ENCODE measurements at regions not wholly inside any gene's neighbourhood (a gene's known extent, or its start where the extent isn't known, plus 50 kb on each side); places are given as distances from the start of the nearest gene placed in this dataset.

DNA sequence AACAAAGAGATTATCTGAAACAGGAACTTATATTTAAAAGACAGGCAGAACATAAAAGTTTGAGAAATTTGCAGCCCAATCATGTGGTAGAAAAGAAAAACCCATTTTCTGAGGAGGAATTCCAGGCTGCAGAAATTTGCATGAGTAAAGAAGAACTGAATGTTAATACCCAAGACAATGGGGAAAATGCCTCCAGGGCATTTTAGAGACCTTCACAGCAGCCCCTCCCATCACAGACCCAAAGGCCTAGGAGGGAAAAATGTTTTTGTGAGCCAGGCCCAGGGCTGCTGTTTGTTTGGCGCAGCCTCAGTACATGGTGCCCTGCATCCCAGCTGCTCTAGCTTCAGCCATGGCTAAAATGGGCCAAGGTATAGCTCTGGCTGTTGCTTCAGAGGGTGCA is 554.3 kb upstream of the CHRM3 start:
- ATAC-seq (no peak), DNase-seq (ENCODE audit: low read depth in 1 of 2, low spot score in 1 of 2) (no peak), FAIRE-seq (no peak)
- TF ChIP-seq, protein P1, sequence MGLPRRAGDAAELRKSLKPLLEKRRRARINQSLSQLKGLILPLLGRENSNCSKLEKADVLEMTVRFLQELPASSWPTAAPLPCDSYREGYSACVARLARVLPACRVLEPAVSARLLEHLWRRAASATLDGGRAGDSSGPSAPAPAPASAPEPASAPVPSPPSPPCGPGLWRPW (IDR thresholded peaks at IDR 0.05), result no peak
- TF ChIP-seq, protein P2, sequence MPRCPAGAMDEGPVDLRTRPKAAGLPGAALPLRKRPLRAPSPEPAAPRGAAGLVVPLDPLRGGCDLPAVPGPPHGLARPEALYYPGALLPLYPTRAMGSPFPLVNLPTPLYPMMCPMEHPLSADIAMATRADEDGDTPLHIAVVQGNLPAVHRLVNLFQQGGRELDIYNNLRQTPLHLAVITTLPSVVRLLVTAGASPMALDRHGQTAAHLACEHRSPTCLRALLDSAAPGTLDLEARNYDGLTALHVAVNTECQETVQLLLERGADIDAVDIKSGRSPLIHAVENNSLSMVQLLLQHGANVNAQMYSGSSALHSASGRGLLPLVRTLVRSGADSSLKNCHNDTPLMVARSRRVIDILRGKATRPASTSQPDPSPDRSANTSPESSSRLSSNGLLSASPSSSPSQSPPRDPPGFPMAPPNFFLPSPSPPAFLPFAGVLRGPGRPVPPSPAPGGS (IDR thresholded peaks at IDR 0.05), result no peak
- TF ChIP-seq CBX2 (IDR thresholded peaks at IDR 0.05; ENCODE audit: borderline replicate concordance, low read depth), result no peak
- no peak for TF ChIP-seq EHF (CRISPR knock-in tag; IDR thresholded peaks at IDR 0.05)
- TF ChIP-seq ZNF302 (CRISPR knock-in tag; IDR thresholded peaks at IDR 0.05), result no peak
- no peak for TF ChIP-seq KDM1A (IDR thresholded peaks at IDR 0.05; ENCODE audit: low read depth)
- TF ChIP-seq FOSL2 (IDR thresholded peaks at IDR 0.05), result no peak
- no peak for TF ChIP-seq FOSL2 (CRISPR knock-in tag; IDR thresholded peaks at IDR 0.05)
- no peak for TF ChIP-seq EHMT2 (IDR thresholded peaks at IDR 0.05; ENCODE audit: low read depth)
- TF ChIP-seq BHLHE40 (IDR thresholded peaks at IDR 0.05; ENCODE audit: low read depth, low read length), result no peak
- TF ChIP-seq NPAS2 (CRISPR knock-in tag; IDR thresholded peaks at IDR 0.05; ENCODE audit: borderline replicate concordance), result no peak
- no peak for TF ChIP-seq SMC3 (IDR thresholded peaks at IDR 0.05)
- Histone ChIP-seq H3K27ac (no peak overlapping the region), H3K4me1 (no peaks in the 10 kb centered on the region), H3K9me3 (no peaks in the 10 kb centered on the region; the same call in 2 of the 3 replicates), H3K4me2 (no peak overlapping the region), H3K4me3 (no peak overlapping the region)
- CTCF ChIA-PET, result no interaction called here
- 0% methylated on average over 1 of the region's 1 CpG for WGBS (ENCODE audit: missing lambda C conversion rate)
- POLR2A ChIA-PET, result no interaction called here

DNA sequence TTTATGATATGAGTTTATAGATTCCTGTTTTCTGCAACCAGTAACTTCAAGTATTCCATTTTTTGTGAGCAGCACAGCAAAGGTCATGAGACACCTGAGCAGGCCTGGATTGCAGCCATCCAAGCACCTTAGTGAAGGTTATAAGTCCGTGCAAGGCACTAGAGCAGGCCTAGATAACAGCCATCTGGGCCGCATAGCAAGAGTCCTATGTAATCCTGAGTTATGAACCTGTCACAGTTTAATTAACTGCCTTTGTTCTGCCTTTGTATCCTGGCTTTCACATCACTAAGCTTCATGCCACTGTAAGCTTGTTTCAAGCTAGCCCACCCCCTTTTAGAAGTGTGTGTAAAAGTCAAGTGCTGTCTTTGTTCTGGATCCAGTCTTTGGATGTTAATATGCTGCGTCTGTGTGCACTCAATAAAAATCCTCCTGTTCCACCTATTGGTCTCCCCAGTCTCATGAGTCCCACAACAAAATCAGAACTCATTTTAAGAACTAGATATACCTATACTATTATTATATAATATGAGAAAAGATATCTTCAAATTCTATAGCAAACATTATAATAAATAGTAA is 556.2 kb upstream of the CHRM3 start:
- CTCF ChIA-PET, result no interaction called here
- Histone ChIP-seq H3K4me3 (no peak overlapping the region), H3K27ac (no peak overlapping the region), H3K9me3 (no peaks in the 10 kb centered on the region; the same call in 2 of the 3 replicates), H3K4me1 (no peaks in the 10 kb centered on the region), H3K4me2 (no peak overlapping the region)
- DNase-seq (ENCODE audit: low read depth in 1 of 2, low spot score in 1 of 2) (no peak), ATAC-seq (no peak), FAIRE-seq (no peak)
- POLR2A ChIA-PET, result no interaction called here
- WGBS (ENCODE audit: missing lambda C conversion rate), result 27% methylated on average over 3 of the region's 3 CpGs
- TF ChIP-seq, protein P3, sequence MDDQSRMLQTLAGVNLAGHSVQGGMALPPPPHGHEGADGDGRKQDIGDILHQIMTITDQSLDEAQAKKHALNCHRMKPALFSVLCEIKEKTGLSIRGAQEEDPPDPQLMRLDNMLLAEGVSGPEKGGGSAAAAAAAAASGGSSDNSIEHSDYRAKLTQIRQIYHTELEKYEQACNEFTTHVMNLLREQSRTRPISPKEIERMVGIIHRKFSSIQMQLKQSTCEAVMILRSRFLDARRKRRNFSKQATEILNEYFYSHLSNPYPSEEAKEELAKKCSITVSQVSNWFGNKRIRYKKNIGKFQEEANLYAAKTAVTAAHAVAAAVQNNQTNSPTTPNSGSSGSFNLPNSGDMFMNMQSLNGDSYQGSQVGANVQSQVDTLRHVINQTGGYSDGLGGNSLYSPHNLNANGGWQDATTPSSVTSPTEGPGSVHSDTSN (IDR thresholded peaks at IDR 0.05), result no peak
- TF ChIP-seq TFCP2L1 (CRISPR knock-in tag; IDR thresholded peaks at IDR 0.05) (no peak), RAD21 (conservative IDR thresholded peaks at IDR 0.05 in 1 of 2, IDR thresholded peaks at IDR 0.05 in 1 of 2) (no peak), EP300 (IDR thresholded peaks at IDR 0.05) (no peak), RCOR1 (IDR thresholded peaks at IDR 0.05; ENCODE audit: low read depth, low read length) (no peak), FOSL2 (IDR thresholded peaks at IDR 0.05) (no peak), FOSL2 (CRISPR knock-in tag; IDR thresholded peaks at IDR 0.05) (no peak), CHD2 (IDR thresholded peaks at IDR 0.05; ENCODE audit: low read length, partially characterized antibody) (no peak)
- TF ChIP-seq, protein P4, sequence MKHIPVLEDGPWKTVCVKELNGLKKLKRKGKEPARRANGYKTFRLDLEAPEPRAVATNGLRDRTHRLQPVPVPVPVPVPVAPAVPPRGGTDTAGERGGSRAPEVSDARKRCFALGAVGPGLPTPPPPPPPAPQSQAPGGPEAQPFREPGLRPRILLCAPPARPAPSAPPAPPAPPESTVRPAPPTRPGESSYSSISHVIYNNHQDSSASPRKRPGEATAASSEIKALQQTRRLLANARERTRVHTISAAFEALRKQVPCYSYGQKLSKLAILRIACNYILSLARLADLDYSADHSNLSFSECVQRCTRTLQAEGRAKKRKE (CRISPR knock-in tag; IDR thresholded peaks at IDR 0.05; ENCODE audit: low read depth), result no peak

DNA sequence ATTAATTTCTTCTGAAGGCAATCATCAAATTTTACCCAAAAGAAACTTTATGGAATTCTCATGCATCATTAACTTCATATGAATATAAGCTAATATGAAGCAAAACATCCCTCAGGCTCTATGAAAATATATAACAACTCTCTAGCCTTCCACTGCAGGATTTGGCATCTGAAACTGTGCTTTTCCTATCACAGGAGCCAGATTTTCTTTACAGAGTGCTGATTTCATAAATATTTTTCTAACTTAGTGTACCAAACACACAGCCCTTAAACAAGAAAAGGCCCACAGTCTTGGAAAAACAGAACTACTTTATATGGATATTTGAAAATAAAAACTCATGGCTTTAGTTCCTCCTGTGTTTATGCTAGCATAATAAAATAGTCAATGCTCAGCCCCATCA is 559.5 kb upstream of the CHRM3 start:
- no peak overlapping the region for H3K4me3 ChIP-seq
- FAIRE-seq, result no peak

More for the DNA sequence above, 559.5 kb upstream of the CHRM3 start:
- H3K27ac ChIP-seq, result no peak overlapping the region
- DNase-seq (ENCODE audit: low read depth in 1 of 2, low spot score in 1 of 2), result no peak
- ChIA-PET CTCF (no interaction called here), POLR2A (no interaction called here)
- H3K4me2 ChIP-seq, result no peak overlapping the region
- no peaks in the 10 kb centered on the region; the same call in 2 of the 3 replicates for H3K9me3 ChIP-seq
- TF ChIP-seq, protein P5, sequence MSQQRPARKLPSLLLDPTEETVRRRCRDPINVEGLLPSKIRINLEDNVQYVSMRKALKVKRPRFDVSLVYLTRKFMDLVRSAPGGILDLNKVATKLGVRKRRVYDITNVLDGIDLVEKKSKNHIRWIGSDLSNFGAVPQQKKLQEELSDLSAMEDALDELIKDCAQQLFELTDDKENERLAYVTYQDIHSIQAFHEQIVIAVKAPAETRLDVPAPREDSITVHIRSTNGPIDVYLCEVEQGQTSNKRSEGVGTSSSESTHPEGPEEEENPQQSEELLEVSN (IDR thresholded peaks at IDR 0.05; ENCODE audit: borderline replicate concordance, low read depth), result no peak
- no peak for TF ChIP-seq RAD21 (conservative IDR thresholded peaks at IDR 0.05 in 1 of 2, IDR thresholded peaks at IDR 0.05 in 1 of 2)
- H3K4me1 ChIP-seq, result no peaks in the 10 kb centered on the region
- no peak for ATAC-seq
